H1 (cell line): ENCODE measurements at regions not wholly inside any gene's neighbourhood (a gene's known extent, or its start where the extent isn't known, plus 50 kb on each side); places are given as distances from the start of the nearest gene placed in this dataset.

Experiments
- BRCA1 ChIP-seq: IDR thresholded peaks from 2 replicates; pipeline ENCODE4 v1.6.1; 2012; ENCODE audit warnings: low read depth, low read length, improper control_type of control experiment
- CEBPB ChIP-seq: IDR thresholded peaks from 2 replicates; pipeline ENCODE4 v1.6.1; 2012; ENCODE audit warnings: low read depth, low read length
- EZH2 ChIP-seq: fragments of 200-600 bp; sonication (generic); IDR thresholded peaks from 2 replicates; pipeline ENCODE4 v1.7.1; 2012; ENCODE audit warnings: low read depth, mild to moderate bottlenecking, moderate library complexity, low read length, inconsistent platforms; ENCODE audit not compliant: severe bottlenecking
- NRF1 ChIP-seq: IDR thresholded peaks from 2 replicates; pipeline ENCODE4 v1.6.1; 2011; ENCODE audit warnings: mild to moderate bottlenecking, low read depth, low read length, improper control_type of control experiment
- PHF8 ChIP-seq: fragments of 200-600 bp; sonication (generic); conservative IDR thresholded peaks from 2 replicates; pipeline ENCODE4 v1.7.1; 2012; ENCODE audit warnings: low read depth, mild to moderate bottlenecking, inconsistent platforms, low read length, moderate library complexity
- POLR2AphosphoS5 ChIP-seq: IDR thresholded peaks from 2 replicates; pipeline ENCODE4 v1.6.1; 2011; ENCODE audit warnings: low read depth, low read length
- SIN3A ChIP-seq, 2 experiments: IDR thresholded peaks in 1 of 2; conservative IDR thresholded peaks in 1 of 2; 2 replicates each; pipeline ENCODE4 v1.6.1; 2011 to 2012; ENCODE audit warnings: low read length in 2 of 2, improper control_type of control experiment in 1 of 2, low read depth in 1 of 2, mild to moderate bottlenecking in 1 of 2
- SRF ChIP-seq: IDR thresholded peaks from 2 replicates; pipeline ENCODE4 v1.6.1; 2011; ENCODE audit warnings: mild to moderate bottlenecking, low read depth, low read length, moderate library complexity
- SUZ12 ChIP-seq: fragments of 200-600 bp; sonication (generic); IDR thresholded peaks from 2 replicates; pipeline ENCODE4 v1.6.1; 2012; ENCODE audit warnings: mild to moderate bottlenecking, inconsistent platforms, low read length, moderate library complexity, mixed read lengths
- TAF1 ChIP-seq: IDR thresholded peaks from 2 replicates; pipeline ENCODE4 v1.6.1; 2011; ENCODE audit warnings: mild to moderate bottlenecking, low read depth, low read length
- ZNF274 ChIP-seq: IDR thresholded peaks from 2 replicates; pipeline ENCODE4 v1.7.0; 2012; ENCODE audit warnings: low read length, borderline replicate concordance; ENCODE audit errors: extremely low read depth
- TF ChIP-seq, protein P1 (sequence below), 3 experiments: IDR thresholded peaks; 1 replicate in 2 of 3; 2 replicates in 1 of 3; pipeline versions ENCODE4 v1.5.1 to v1.6.1; 2011; ENCODE audit warnings: low read length in 3 of 3, mild to moderate bottlenecking in 3 of 3, inconsistent platforms in 2 of 3, low read depth in 1 of 3, moderate library complexity in 1 of 3; ENCODE audit not compliant: insufficient read depth in 1 of 3; ENCODE audit errors: control extremely low read depth in 1 of 3

DNA sequence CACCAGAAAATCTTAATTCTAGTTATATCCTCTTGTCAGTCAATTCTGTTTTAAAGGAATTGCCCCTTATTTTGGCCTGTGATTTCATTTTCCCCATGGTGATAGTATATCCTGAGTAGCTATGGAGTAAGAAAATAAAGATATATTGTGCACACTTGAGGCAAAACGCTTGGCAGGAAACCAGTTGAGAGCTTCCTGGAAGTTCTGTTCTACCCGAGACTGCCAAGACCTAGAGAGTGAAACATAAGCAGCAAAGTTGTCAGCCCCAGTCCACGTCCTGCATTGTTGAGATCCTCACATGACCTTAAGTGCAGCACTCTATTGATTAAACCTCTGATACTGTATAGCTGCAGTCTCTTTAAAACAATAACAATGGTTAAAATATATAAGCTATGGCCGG, 235.2 kb downstream of the CDC14C start:
- TF ChIP-seq, protein P1, sequence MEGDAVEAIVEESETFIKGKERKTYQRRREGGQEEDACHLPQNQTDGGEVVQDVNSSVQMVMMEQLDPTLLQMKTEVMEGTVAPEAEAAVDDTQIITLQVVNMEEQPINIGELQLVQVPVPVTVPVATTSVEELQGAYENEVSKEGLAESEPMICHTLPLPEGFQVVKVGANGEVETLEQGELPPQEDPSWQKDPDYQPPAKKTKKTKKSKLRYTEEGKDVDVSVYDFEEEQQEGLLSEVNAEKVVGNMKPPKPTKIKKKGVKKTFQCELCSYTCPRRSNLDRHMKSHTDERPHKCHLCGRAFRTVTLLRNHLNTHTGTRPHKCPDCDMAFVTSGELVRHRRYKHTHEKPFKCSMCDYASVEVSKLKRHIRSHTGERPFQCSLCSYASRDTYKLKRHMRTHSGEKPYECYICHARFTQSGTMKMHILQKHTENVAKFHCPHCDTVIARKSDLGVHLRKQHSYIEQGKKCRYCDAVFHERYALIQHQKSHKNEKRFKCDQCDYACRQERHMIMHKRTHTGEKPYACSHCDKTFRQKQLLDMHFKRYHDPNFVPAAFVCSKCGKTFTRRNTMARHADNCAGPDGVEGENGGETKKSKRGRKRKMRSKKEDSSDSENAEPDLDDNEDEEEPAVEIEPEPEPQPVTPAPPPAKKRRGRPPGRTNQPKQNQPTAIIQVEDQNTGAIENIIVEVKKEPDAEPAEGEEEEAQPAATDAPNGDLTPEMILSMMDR (IDR thresholded peaks at IDR 0.05; ENCODE audit: control extremely low read depth in 1 of 3, insufficient read depth in 1 of 3, low read depth in 1 of 3, low read length in 3 of 3): no peak
- TF ChIP-seq SRF (no peak), TAF1 (no peak), BRCA1 (no peak), PHF8 (no peak), NRF1 (no peak), EZH2 (no peak), CEBPB (no peak), ZNF274 (no peak), POLR2AphosphoS5 (no peak), SIN3A (conservative IDR thresholded peaks at IDR 0.05 in 1 of 2, IDR thresholded peaks at IDR 0.05 in 1 of 2; ENCODE audit: low read depth in 1 of 2, low read length in 2 of 2) (no peak), SUZ12 (no peak)
